Coronary artery (tissue), 2 donors: ENCODE measurements at regions not wholly inside any gene's neighbourhood (a gene's known extent, or its start where the extent isn't known, plus 50 kb on each side); places are given as distances from the start of the nearest gene placed in this dataset.
"Not testable (repeated sequence)": the region's sequence is repeated elsewhere in the genome, so short reads cannot be mapped to it uniquely, and the experiment has no call there.

ENCODE experiments used
- DNase-seq: peaks from one replicate; pipeline ENCODE4 v3.0.0-alpha.2; 2017; ENCODE audit warnings: low spot score
- H3K27ac ChIP-seq, 2 donors: fragments of 200-600 bp; sonication (generic); one replicate each; pipeline ENCODE4 v1.5.1; 2016 to 2019
- H3K4me3 ChIP-seq: fragments of 200-600 bp; sonication (generic); 2 replicates; pipeline ENCODE4 v1.5.1; 2016; ENCODE audit warnings: mild to moderate bottlenecking, moderate library complexity
- TF ChIP-seq, protein P1 (sequence below): fragments of 200-600 bp; sonication (generic); IDR thresholded peaks from one replicate; pipeline ENCODE4 v1.5.1; 2019; ENCODE audit warnings: antibody characterized with exemption

DNA sequence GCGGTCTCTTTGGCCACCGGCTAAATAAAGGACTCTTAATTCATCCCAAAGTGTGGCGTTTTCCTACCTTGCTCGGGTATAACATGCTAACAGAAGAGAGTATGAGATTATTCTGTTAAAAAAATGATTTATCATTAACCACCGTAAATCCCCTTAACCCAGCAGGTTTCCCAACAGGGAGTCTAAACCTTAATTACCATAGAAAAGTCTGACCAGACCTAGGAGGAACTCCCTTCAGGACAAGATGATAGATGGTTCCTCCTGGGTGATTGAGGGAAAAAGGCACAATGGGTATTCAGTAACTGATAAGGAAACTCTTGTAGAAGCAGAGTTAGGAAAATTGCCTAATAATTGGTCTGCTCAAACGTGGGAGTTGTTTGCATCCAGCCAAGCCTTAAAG is 193.7 kb downstream of the ZNF737 start:
- Histone ChIP-seq H3K4me3 (no peak overlapping the region), H3K27ac (no peak overlapping the region)
- TF ChIP-seq, protein P1, sequence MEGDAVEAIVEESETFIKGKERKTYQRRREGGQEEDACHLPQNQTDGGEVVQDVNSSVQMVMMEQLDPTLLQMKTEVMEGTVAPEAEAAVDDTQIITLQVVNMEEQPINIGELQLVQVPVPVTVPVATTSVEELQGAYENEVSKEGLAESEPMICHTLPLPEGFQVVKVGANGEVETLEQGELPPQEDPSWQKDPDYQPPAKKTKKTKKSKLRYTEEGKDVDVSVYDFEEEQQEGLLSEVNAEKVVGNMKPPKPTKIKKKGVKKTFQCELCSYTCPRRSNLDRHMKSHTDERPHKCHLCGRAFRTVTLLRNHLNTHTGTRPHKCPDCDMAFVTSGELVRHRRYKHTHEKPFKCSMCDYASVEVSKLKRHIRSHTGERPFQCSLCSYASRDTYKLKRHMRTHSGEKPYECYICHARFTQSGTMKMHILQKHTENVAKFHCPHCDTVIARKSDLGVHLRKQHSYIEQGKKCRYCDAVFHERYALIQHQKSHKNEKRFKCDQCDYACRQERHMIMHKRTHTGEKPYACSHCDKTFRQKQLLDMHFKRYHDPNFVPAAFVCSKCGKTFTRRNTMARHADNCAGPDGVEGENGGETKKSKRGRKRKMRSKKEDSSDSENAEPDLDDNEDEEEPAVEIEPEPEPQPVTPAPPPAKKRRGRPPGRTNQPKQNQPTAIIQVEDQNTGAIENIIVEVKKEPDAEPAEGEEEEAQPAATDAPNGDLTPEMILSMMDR, result no peak
- DNase-seq, result no peak

GRCh38 chr19:20371304-20371703 is 194.3 kb downstream of the ZNF737 start:
- H3K27ac ChIP-seq, H3K4me3 ChIP-seq: not testable (repeated sequence)

DNA sequence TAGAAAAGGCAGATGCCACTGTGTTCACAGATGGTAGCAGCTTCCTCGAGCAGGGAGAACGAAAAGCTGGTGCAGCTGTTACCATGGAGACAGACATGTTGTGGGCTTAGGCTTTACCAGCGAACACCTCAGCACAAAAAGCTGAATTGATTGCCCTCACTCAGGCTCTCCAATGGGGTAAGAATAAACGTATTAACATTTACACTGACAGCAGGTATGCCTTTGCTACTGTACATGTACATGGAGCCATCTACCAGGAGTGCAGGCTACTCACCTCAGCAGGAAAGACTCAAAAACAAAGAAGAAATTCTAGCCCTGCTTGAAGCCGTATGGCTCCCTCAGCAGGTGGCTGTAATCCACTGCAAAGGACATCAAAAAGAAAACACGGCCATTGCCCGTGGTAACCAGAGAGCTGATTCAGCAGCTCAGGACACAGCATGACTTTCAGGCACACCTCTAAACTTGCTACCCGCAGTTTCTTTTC is 197.7 kb downstream of the ZNF737 start:
- Histone ChIP-seq H3K4me3 (no peak overlapping the region), H3K27ac (no peak overlapping the region)
- no peak for DNase-seq
- TF ChIP-seq, protein P1, result no peak

More at GRCh38 chr19:20371304-20371703, 194.3 kb downstream of the ZNF737 start:
- not testable (repeated sequence) for DNase-seq

DNA sequence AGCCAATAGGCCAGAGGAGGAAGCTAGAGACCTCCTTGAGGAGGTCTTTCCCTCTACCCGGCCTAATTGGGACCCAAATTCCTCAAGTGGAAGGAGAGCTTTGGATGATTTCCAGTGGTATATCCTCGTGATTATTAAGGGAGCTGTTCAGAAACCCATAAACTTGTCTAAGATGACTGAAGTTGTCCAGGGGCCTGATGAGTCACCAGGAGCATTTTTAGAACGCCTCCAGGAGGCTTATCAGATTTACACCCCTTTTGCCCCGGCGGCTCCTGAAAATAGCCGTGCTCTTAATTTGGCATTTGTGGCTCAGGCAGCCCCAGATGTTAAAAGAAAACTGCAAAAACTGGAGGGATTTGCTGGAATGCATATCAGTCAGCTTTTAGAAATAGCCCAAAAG is 198.1 kb downstream of the ZNF486 start:
- no peak for DNase-seq
- no peak overlapping the region for H3K27ac ChIP-seq
- TF ChIP-seq, protein P1, result no peak
- H3K4me3 ChIP-seq, result no peak overlapping the region

GRCh38 chr19:20359933-20360720 is 193.1 kb downstream of the ZNF486 start:
- no peak for DNase-seq
- Histone ChIP-seq H3K4me3 (no peak overlapping the region), H3K27ac (no peak overlapping the region)
- TF ChIP-seq, protein P1, result no peak

DNA sequence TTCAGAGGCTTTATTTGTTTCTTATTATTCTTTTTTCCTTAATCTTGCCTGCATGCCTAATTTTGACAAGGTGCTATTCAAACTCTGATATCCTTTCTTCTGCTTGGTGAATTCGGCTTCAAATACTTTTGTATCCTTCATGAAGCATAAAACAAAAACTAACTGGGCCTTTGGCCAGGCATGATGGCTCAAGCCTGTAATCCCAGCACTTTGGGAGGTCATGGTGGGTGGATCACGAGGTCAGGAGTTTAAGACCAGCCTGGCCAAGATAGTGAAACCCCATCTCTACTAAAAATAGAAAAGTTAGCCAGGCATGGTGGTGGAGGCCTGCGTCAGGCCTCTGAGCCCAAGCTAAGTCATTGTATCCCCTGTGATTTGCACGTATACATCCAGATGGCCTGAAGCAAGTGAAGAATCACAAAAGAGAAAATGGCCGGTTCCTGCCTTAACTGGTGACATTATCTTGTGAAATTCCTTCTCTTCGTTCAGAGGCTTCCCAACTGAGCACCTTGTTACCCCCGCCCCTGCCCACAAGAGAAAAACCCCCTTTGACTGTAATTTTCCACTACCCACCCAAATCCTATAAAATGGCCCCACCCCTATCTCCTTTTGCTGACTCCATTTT is 191.9 kb downstream of the ZNF486 start:
- not testable (repeated sequence) for H3K4me3 ChIP-seq, H3K27ac ChIP-seq, DNase-seq

- no peak overlapping the region for H3K27ac ChIP-seq
- TF ChIP-seq, protein P1, result no peak
Measured at GRCh38 chr19:20357921-20358320, 190.9 kb downstream of the ZNF486 start.

DNA sequence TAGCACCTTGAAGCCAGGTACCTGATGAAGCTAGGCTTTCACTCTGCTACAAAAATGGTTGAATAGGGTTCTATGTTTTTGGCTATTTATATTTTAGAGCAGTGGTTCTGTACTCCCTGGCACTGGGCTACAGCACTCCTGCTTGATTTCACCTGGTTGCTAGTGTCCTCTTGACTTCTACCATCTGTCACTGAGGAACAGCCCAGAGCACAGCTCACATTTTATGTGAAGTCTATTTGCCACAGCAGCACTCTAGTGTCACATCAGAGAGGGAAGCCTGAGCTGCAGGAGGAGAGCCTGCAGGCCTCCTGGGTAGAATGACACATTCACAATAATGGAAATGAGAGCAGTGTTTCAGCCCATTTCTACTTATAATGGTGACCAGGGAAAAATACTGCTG is 184.2 kb downstream of the ZNF486 start:
- H3K27ac ChIP-seq, result no peak overlapping the region
- DNase-seq, result no peak
- TF ChIP-seq, protein P1, result no peak
- H3K4me3 ChIP-seq, result no peak overlapping the region

More at GRCh38 chr19:20357921-20358320, 190.9 kb downstream of the ZNF486 start:
- H3K4me3 ChIP-seq, result no peak overlapping the region
- DNase-seq, result no peak
